Smooth muscle cell (in vitro differentiated cells): ENCODE measurements at regions not wholly inside any gene's neighbourhood (a gene's known extent, or its start where the extent isn't known, plus 50 kb on each side); places are given as distances from the start of the nearest gene placed in this dataset.

ENCODE experiments used
- DNase-seq: peaks from one replicate; lab custom pipeline; 2025; ENCODE audit not compliant: unreplicated experiment; lab: John Stamatoyannopoulos, UW
- H2AFZ ChIP-seq: fragments of 200-600 bp; sonication (generic); 2 replicates; pipeline ENCODE4 v1.6.0; 2016; ENCODE audit warnings: antibody characterized with exemption, low read depth, mild to moderate bottlenecking
- H3F3A ChIP-seq: fragments of 200-600 bp; sonication (generic); 2 replicates; pipeline ENCODE4 v1.6.0; 2017; ENCODE audit warnings: antibody characterized with exemption, low read depth
- H3K27ac ChIP-seq: fragments of 200-600 bp; sonication (generic); 2 replicates; pipeline ENCODE4 v1.5.1; 2016; ENCODE audit warnings: low read depth, mild to moderate bottlenecking
- H3K27me3 ChIP-seq: fragments of 200-600 bp; sonication (generic); 2 replicates; pipeline ENCODE4 v1.6.1; 2016; ENCODE audit warnings: low read depth, mild to moderate bottlenecking
- H3K36me3 ChIP-seq: fragments of 200-600 bp; sonication (generic); 2 replicates; pipeline ENCODE4 v1.5.1; 2016; ENCODE audit warnings: low read depth
- H3K4me1 ChIP-seq: fragments of 200-600 bp; sonication (generic); 2 replicates; pipeline ENCODE4 v1.5.1; 2016; ENCODE audit warnings: low read depth
- H3K4me2 ChIP-seq: fragments of 200-600 bp; sonication (generic); 2 replicates; pipeline ENCODE4 v1.6.0; 2016; ENCODE audit warnings: mild to moderate bottlenecking
- H3K4me3 ChIP-seq: fragments of 200-600 bp; sonication (generic); 2 replicates; pipeline ENCODE4 v1.5.1; 2016; ENCODE audit warnings: mild to moderate bottlenecking
- H3K79me2 ChIP-seq: fragments of 200-600 bp; sonication (generic); 2 replicates; pipeline ENCODE4 v1.6.0; 2016; ENCODE audit warnings: low read depth, mild to moderate bottlenecking
- H3K9ac ChIP-seq: fragments of 200-600 bp; sonication (generic); 2 replicates; pipeline ENCODE4 v1.6.0; 2016; ENCODE audit warnings: low read depth
- H3K9me3 ChIP-seq: fragments of 200-600 bp; sonication (generic); replicated peaks from 2 replicates; pipeline ENCODE4 v1.5.1; 2016; ENCODE audit warnings: low read depth
- H4K20me1 ChIP-seq: fragments of 200-600 bp; sonication (generic); 2 replicates; pipeline ENCODE4 v1.6.0; 2016; ENCODE audit warnings: low read depth
- WGBS: methylation state at CpG from one replicate; pipeline ENCODE4 v1.1.7; 2016; ENCODE audit warnings: low lambda C conversion rate; 5-methylcytosine and 5-hydroxymethylcytosine counted together
- TF ChIP-seq, protein P1 (sequence below): fragments of 200-600 bp; sonication (generic); IDR thresholded peaks from 2 replicates; pipeline ENCODE4 v1.5.1; 2017; ENCODE audit warnings: borderline replicate concordance, mild to moderate bottlenecking, antibody characterized with exemption; ENCODE audit not compliant: insufficient read depth, poor library complexity, severe bottlenecking

DNA sequence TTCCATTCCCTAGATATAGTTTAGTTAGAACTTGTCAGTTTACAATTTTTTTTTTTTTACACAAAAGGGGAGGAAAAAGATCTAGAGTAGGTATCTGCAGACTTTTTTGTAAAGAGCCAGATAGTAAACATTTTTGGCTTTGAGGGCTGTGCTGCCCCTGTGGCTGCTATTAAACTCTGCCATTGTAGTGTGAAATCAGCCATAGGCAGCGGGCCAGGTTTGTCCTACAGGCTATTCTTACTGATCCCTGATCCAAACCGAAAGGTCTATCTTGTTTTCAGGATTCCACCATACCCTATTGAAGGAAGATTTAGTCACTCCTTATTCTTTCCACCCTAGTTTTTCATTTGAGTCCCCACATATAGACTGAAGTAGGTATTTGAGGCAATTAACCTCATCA lies 203.4 kb downstream of the RND3 start:
- Histone ChIP-seq H3K4me2 (no peak overlapping the region), H3K36me3 (no peaks in the 10 kb centered on the region), H3F3A (no peaks in the 10 kb centered on the region), H3K27ac (no peak overlapping the region), H3K79me2 (no peaks in the 10 kb centered on the region), H3K4me3 (no peak overlapping the region), H4K20me1 (no peaks in the 10 kb centered on the region), H3K9ac (no peak overlapping the region), H3K9me3 (no peaks in the 10 kb centered on the region), H2AFZ (no peak overlapping the region), H3K4me1 (no peaks in the 10 kb centered on the region), H3K27me3 (no peaks in the 10 kb centered on the region)
- TF ChIP-seq, protein P1, sequence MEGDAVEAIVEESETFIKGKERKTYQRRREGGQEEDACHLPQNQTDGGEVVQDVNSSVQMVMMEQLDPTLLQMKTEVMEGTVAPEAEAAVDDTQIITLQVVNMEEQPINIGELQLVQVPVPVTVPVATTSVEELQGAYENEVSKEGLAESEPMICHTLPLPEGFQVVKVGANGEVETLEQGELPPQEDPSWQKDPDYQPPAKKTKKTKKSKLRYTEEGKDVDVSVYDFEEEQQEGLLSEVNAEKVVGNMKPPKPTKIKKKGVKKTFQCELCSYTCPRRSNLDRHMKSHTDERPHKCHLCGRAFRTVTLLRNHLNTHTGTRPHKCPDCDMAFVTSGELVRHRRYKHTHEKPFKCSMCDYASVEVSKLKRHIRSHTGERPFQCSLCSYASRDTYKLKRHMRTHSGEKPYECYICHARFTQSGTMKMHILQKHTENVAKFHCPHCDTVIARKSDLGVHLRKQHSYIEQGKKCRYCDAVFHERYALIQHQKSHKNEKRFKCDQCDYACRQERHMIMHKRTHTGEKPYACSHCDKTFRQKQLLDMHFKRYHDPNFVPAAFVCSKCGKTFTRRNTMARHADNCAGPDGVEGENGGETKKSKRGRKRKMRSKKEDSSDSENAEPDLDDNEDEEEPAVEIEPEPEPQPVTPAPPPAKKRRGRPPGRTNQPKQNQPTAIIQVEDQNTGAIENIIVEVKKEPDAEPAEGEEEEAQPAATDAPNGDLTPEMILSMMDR: no peak
- 100% methylated on average over 2 of the region's 2 CpGs for WGBS
- DNase-seq: no peak

DNA sequence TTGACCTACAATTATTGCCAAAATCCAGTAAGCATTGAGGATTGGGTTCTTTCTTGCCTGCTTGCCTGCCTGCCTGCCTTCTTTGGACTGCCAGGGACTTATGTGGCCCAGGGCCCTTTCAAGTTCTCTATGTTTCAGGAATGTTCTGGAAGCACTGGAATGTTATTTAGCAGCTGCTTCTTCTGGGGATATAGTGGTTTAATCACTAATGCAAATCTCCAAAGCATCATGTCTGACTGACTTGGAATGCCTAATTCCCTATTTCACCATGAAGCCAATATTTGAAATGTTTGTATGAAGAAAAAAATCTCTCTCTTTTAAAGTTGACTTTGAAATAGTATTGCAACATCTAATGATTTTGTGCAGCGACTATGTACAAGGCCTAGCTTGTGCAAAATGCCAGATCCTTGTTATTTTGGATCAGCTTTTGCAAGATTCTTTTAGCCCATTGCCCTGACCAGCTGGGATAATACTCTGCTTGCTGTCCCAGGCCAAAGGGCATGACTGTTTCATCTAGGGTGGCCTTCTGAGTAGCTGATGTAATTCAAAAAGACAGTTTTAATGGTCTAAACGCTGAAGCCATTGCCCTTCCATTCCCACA lies 204.6 kb downstream of the RND3 start:
- Histone ChIP-seq H2AFZ (no peak overlapping the region), H3K27me3 (no peaks in the 10 kb centered on the region), H3K4me1 (no peaks in the 10 kb centered on the region), H3K27ac (no peak overlapping the region), H3K4me2 (no peak overlapping the region), H3K4me3 (no peak overlapping the region), H3K79me2 (no peaks in the 10 kb centered on the region), H4K20me1 (no peaks in the 10 kb centered on the region), H3K9ac (no peak overlapping the region), H3K9me3 (no peaks in the 10 kb centered on the region), H3F3A (no peaks in the 10 kb centered on the region), H3K36me3 (no peaks in the 10 kb centered on the region)
- 71% methylated on average over 2 of the region's 2 CpGs for WGBS
- DNase-seq: no peak
- TF ChIP-seq, protein P1: no peak

DNA sequence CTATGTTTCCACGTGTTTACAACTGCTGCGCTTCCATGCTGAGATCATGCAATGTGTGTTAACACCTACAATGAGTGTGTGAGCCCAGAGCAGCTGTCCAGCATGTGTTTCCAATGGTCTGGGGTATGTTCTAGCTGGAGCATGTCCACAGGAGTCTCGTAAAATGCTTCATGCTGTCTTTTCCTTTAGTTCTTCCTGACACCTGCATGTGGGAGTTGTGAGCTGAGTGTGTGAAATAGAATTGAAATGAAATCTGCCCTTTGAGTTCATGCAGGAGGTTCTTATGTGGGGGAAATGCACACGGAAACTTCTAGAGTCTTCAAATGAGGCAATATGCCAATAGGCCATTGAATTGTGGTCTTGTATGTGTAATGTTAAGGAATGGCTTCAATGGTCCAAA lies 205.1 kb downstream of the RND3 start:
- no peaks in the 10 kb centered on the region for H3K9me3 ChIP-seq
- TF ChIP-seq, protein P1: no peak
- WGBS: 96% methylated on average over 4 of the region's 4 CpGs
- DNase-seq: no peak
- no peak overlapping the region for H3K9ac ChIP-seq
- no peak overlapping the region for H3K27ac ChIP-seq
- H3K36me3 ChIP-seq: no peaks in the 10 kb centered on the region
- H3K4me1 ChIP-seq: no peaks in the 10 kb centered on the region
- H4K20me1 ChIP-seq: no peaks in the 10 kb centered on the region
- no peaks in the 10 kb centered on the region for H3K79me2 ChIP-seq
- no peak overlapping the region for H3K4me3 ChIP-seq
- no peak overlapping the region for H2AFZ ChIP-seq
- H3K27me3 ChIP-seq: no peaks in the 10 kb centered on the region
- H3F3A ChIP-seq: no peaks in the 10 kb centered on the region
- H3K4me2 ChIP-seq: no peak overlapping the region

DNA sequence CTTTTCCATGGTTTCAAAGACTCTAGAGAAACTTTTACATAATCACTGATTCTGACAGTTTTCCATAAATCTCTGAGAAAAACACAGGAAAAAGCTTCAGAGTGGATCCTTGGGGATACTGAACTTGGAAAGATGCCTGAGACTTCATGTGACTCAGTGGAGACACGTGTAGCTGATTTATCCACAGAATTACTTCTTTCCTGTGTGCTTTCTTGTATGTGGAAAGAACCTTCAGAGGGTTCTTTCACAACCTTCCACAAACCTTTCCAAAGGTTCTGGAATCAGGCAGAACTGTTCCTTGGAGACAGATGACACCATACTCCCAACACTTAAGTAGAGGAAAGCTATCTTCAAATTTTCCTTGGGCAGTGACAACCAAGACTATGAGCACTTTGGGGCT lies 207.2 kb downstream of the RND3 start:
- no peaks in the 10 kb centered on the region for H3K4me1 ChIP-seq
- TF ChIP-seq, protein P1: no peak
- H3K27ac ChIP-seq: no peak overlapping the region
- WGBS: 38% methylated on average over 1 of the region's 1 CpG
- peak overlapping the region; percentile 5 for H2AFZ ChIP-seq
- no peaks in the 10 kb centered on the region for H3K79me2 ChIP-seq
- no peak overlapping the region for H3K9ac ChIP-seq
- H4K20me1 ChIP-seq: no peaks in the 10 kb centered on the region
- no peak for DNase-seq
- H3K27me3 ChIP-seq: no peaks in the 10 kb centered on the region
- no peak overlapping the region for H3K4me2 ChIP-seq
- no peak overlapping the region for H3K4me3 ChIP-seq
- H3K36me3 ChIP-seq: no peaks in the 10 kb centered on the region
- H3K9me3 ChIP-seq: no peaks in the 10 kb centered on the region
- no peaks in the 10 kb centered on the region for H3F3A ChIP-seq
